Endothelial cell of umbilical vein (primary cell): ENCODE measurements at regions not wholly inside any gene's neighbourhood (a gene's known extent, or its start where the extent isn't known, plus 50 kb on each side); places are given as distances from the start of the nearest gene placed in this dataset.

Source experiments
- BruUV-seq: library from RNA; stranded (reverse); fragments of 400-500 nt; replicated peaks from 2 replicates; lab custom pipeline; 2021; lab: Mats Ljungman, UMichigan
- CTCF ChIA-PET: fragments of 300-600, 350-600 bp; sonication (Branson Sonifier 250); formaldehyde crosslinking; loops from one replicate; lab custom pipeline; 2021; ENCODE audit warnings: antibody characterized with exemption, inconsistent platforms; lab: Charles Lee
- POLR2A ChIA-PET: fragments of 300-600, 350-600 bp; sonication (Branson Sonifier 250); formaldehyde crosslinking; loops from one replicate; lab custom pipeline; 2021; ENCODE audit warnings: antibody characterized with exemption, inconsistent platforms; lab: Charles Lee
- DNase-seq: peaks from one replicate; pipeline ENCODE4 v3.0.0-alpha.2; 2011; ENCODE audit warnings: low read depth, low spot score
- FAIRE-seq: peaks from 2 replicates; lab custom pipeline; 2011; peaks lifted over from hg19 to GRCh38; lab: Jason Lieb, UNC
- H2AFZ ChIP-seq: 2 replicates; pipeline ENCODE4 v1.6.0; 2012; ENCODE audit warnings: low read depth, low read length, control low read depth, inconsistent platforms
- H3K27ac ChIP-seq: 2 replicates; pipeline ENCODE4 v1.5.1; 2011; ENCODE audit warnings: low read depth, mild to moderate bottlenecking, control low read depth, low read length, moderate library complexity; ENCODE audit not compliant: insufficient read depth
- H3K27me3 ChIP-seq, 2 experiments: 2 replicates each; pipeline versions ENCODE4 v1.6.0 to v1.6.1; 2011; ENCODE audit warnings: low read length in 2 of 2, mixed read lengths in 1 of 2; ENCODE audit not compliant: control insufficient read depth in 2 of 2, insufficient read depth in 2 of 2
- H3K36me3 ChIP-seq, 2 experiments: 2 replicates in 1 of 2; 3 replicates in 1 of 2; pipeline ENCODE4 v1.5.1; 2011; ENCODE audit warnings: low read length in 2 of 2, mild to moderate bottlenecking in 1 of 2, moderate library complexity in 1 of 2; ENCODE audit not compliant: control insufficient read depth in 2 of 2, insufficient read depth in 2 of 2; ENCODE audit errors: extremely low read depth in 1 of 2
- H3K4me1 ChIP-seq: 3 replicates; pipeline ENCODE4 v1.5.1; 2011; ENCODE audit warnings: mild to moderate bottlenecking, low read length; ENCODE audit not compliant: control insufficient read depth, insufficient read depth; ENCODE audit errors: extremely low read depth
- H3K4me2 ChIP-seq: 2 replicates; pipeline ENCODE4 v1.6.1; 2011; ENCODE audit warnings: low read length, control low read depth, mixed read lengths; ENCODE audit not compliant: insufficient read depth
- H3K4me3 ChIP-seq, 3 experiments: fragments of 200-600 bp in 1 of 3; sonication (generic), shearing (Covaris generic) in 1 of 3; replicated peaks in 1 of 3; 2 replicates each; pipeline ENCODE4 v1.5.1; 2011 to 2016; ENCODE audit warnings: control low read depth in 3 of 3, low read length in 3 of 3, mild to moderate bottlenecking in 2 of 3, inconsistent platforms in 1 of 3, low read depth in 1 of 3, moderate library complexity in 1 of 3; ENCODE audit not compliant: insufficient read depth in 1 of 3
- H3K79me2 ChIP-seq: 2 replicates; pipeline ENCODE4 v1.6.0; 2012; ENCODE audit warnings: low read length, inconsistent platforms; ENCODE audit not compliant: control insufficient read depth, insufficient read depth
- H3K9ac ChIP-seq: replicated peaks from 2 replicates; pipeline ENCODE3; 2011; ENCODE audit warnings: low read length, control low read depth; ENCODE audit not compliant: insufficient read depth; ENCODE audit errors: extremely low read depth
- H3K9me1 ChIP-seq: replicated peaks from 3 replicates; pipeline ENCODE4 v1.6.0; 2011; ENCODE audit warnings: mild to moderate bottlenecking, low read length; ENCODE audit not compliant: control insufficient read depth, insufficient read depth; ENCODE audit errors: extremely low read depth
- H3K9me3 ChIP-seq: replicated peaks from 2 replicates; pipeline ENCODE4 v1.5.1; 2012; ENCODE audit warnings: low read length, inconsistent platforms; ENCODE audit not compliant: control insufficient read depth, insufficient read depth
- H4K20me1 ChIP-seq: replicated peaks from 2 replicates; pipeline ENCODE3; 2011; ENCODE audit warnings: mild to moderate bottlenecking, low read length; ENCODE audit not compliant: control insufficient read depth, insufficient read depth; ENCODE audit errors: extremely low read depth
- CTCF ChIP-seq, 2 donors: IDR thresholded peaks; 1 replicate in 1 of 2; 2 replicates in 1 of 2; pipeline ENCODE4 v1.5.1; 2011; ENCODE audit warnings: low read length in 2 of 2, mild to moderate bottlenecking in 2 of 2, moderate library complexity in 2 of 2, control low read depth in 1 of 2, inconsistent platforms in 1 of 2, low read depth in 1 of 2; ENCODE audit not compliant: insufficient read depth in 1 of 2; ENCODE audit errors: extremely low read depth in 1 of 2
- EZH2 ChIP-seq: IDR thresholded peaks from 2 replicates; pipeline ENCODE4 v1.6.1; 2012; ENCODE audit warnings: borderline replicate concordance, low read depth, mild to moderate bottlenecking, moderate library complexity, low read length, inconsistent platforms; ENCODE audit not compliant: severe bottlenecking
- FOS ChIP-seq: IDR thresholded peaks from 2 replicates; pipeline ENCODE4 v1.6.1; 2011; ENCODE audit warnings: mild to moderate bottlenecking, low read length, moderate library complexity, borderline replicate concordance; ENCODE audit not compliant: insufficient read depth
- GATA2 ChIP-seq: IDR thresholded peaks from 2 replicates; pipeline ENCODE4 v1.7.0; 2011; ENCODE audit warnings: low read depth, mild to moderate bottlenecking, moderate library complexity, mixed read lengths, low read length; ENCODE audit not compliant: insufficient read length, insufficient read depth
- JUN ChIP-seq: IDR thresholded peaks from 2 replicates; pipeline ENCODE4 v1.6.1; 2011; ENCODE audit warnings: borderline replicate concordance, low read depth; ENCODE audit not compliant: insufficient read length, insufficient read depth
- MAX ChIP-seq: IDR thresholded peaks from 2 replicates; pipeline ENCODE4 v1.6.1; 2011; ENCODE audit not compliant: insufficient read depth, insufficient read length
- MYC ChIP-seq: IDR thresholded peaks from one replicate; pipeline ENCODE4 v1.6.1; 2011; ENCODE audit warnings: mild to moderate bottlenecking, low read depth, low read length
- POLR2A ChIP-seq: IDR thresholded peaks from 2 replicates; pipeline ENCODE4 v1.6.1; 2012; ENCODE audit warnings: low read depth, mild to moderate bottlenecking, control low read depth, low read length
- POLR2AphosphoS5 ChIP-seq: IDR thresholded peaks from 2 replicates; pipeline ENCODE4 v1.6.1; 2012; ENCODE audit warnings: low read depth, mild to moderate bottlenecking, control low read depth, low read length, moderate library complexity; ENCODE audit not compliant: insufficient read depth
- dilution Hi-C: fragments of 300-500 bp; cut with MboI; formaldehyde crosslinking; loops from one replicate; pipeline ENCODE4 v1.15.0; 2019; ENCODE audit warnings: low sequenced_read_pairs; ENCODE audit not compliant: extremely low pct_ligation_motif_present
- intact Hi-C: fragments of 100-400 bp; cut with micrococcal nuclease; formaldehyde crosslinking; loops from one replicate; pipeline ENCODE4 v1.10.0; 2022

- Histone ChIP-seq H3K4me2 (no peak overlapping the region), H3K27ac (no peak overlapping the region), H3K36me3 (no peaks in the 10 kb centered on the region), H3K9ac (no peak overlapping the region), H3K4me3 (no peak overlapping the region), H2AFZ (no peak overlapping the region), H3K9me3 (no peaks in the 10 kb centered on the region), H3K4me1 (no peaks in the 10 kb centered on the region), H4K20me1 (no peaks in the 10 kb centered on the region), H3K9me1 (no peaks in the 10 kb centered on the region), H3K27me3 (no peaks in the 10 kb centered on the region), H3K79me2 (no peaks in the 10 kb centered on the region)
- no peak for FAIRE-seq
- POLR2A ChIA-PET, result no interaction called here
- dilution Hi-C loops, result no loop called here
- no TSS peak for BruUV-seq
- no peak for DNase-seq
- CTCF ChIA-PET, result no interaction called here
- intact Hi-C loops, result no loop called here
- TF ChIP-seq FOS (no peak), CTCF (IDR thresholded peaks at IDR 0.05; ENCODE audit: extremely low read depth in 1 of 2, insufficient read depth in 1 of 2, low read depth in 1 of 2, low read length in 2 of 2) (no peak), POLR2A (no peak), POLR2AphosphoS5 (no peak), JUN (no peak), MAX (no peak), MYC (no peak), GATA2 (no peak), EZH2 (no peak)
Observed at GRCh38 chr13:84668637-84669036, 786.4 kb upstream of the SLITRK1 start.
